ENCODE measurements at regions not wholly inside any gene's neighbourhood (a gene's known extent, or its start where the extent isn't known, plus 50 kb on each side); places are given as distances from the start of the nearest gene placed in this dataset.
"Not testable (repeated sequence)": the region's sequence is repeated elsewhere in the genome, so short reads cannot be mapped to it uniquely, and the experiment has no call there.

DNA sequence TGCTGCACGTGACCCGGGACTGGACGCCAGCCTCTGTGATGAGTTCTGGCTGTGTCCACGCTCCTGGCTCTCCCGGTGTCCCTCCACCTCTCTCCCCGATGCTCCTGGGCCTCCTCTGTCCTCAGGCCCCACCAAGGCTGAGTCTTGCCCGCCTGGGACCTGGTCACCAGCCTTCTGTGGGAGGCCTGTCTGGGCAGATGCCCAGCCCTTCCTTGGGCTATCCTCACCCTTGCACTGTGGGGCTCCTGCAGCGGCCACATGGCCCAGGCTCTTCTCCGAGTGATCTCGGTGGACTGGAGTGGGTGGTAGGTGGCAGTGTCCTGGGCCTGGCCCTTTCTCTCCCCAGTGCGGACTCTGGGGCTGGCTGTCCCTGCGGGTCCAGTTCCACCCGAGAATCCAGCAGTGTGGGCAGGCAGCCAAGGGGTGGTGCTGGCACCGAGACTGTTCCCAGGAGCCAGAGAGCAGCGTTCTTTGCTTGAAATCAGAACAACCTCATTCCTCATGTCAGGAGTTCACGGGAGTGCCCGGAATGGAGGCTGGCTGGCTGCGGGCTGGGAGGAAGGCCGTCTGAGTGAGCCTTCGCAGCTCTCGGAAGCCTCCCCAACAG is 94.6 kb downstream of the TMEM121 start:
- H3K27ac ChIP-seq; H3K4me3 ChIP-seq (ENCODE audit: low read depth, low read length); H3K36me3 ChIP-seq (replicated peaks); in situ Hi-C loops (cut with HindIII; ENCODE audit: low pct_ligation_motif_present, low sequenced_read_pairs); H3K27me3 ChIP-seq (replicated peaks); DNase-seq: not testable (repeated sequence)

DNA sequence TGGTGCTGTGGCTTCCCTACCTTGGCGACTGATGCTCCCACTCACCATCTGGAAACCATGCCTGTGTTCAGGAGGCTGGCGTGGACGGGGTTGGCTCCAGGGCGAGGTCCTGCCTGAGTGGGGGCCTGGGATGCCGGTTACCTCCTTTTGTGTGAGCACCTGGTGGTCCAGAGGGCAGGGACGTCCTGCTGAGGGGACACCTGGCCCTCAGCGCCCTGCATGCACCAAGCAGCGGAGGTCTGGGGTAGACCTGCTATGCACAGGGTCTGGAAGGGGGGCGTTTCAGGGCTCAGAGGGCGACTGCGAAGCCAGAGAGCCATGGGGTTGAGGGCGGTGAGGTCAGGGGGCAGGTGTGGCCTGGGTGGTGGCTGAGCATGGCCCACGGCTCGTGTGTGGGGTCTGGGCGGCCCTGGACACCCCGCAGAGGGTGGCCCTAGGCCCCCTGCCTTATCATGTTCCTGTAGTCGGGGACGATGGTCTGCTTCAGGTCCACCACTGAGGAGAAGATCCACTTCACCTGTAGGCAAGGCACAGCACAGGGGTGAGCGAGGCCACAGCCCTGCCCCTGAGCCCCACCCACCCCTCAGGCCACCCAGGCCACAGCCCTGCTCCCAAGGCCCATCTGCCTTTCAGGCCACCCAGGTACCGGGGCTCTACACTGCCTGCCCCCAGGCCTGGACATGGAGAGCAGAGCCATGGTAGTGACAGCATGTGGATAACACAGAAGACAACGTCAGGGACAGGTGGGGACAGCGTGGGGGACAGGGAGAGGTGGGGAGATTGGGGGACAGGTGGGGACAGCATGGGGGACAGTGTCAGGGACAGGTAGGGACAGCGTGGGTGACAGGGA is 95.3 kb downstream of the TMEM121 start:
- in situ Hi-C loops (cut with HindIII; ENCODE audit: low pct_ligation_motif_present, low sequenced_read_pairs); H3K27me3 ChIP-seq (replicated peaks); H3K27ac ChIP-seq; DNase-seq; H3K4me3 ChIP-seq (ENCODE audit: low read depth, low read length); H3K36me3 ChIP-seq (replicated peaks): not testable (repeated sequence)

GRCh38 chr14:105622329-105622955 is 96.1 kb downstream of the TMEM121 start:
- H3K27me3 ChIP-seq (replicated peaks) = no peaks in the 10 kb centered on the region
- in situ Hi-C loops (cut with HindIII; ENCODE audit: low pct_ligation_motif_present, low sequenced_read_pairs) = no loop called here
- H3K4me3 ChIP-seq (ENCODE audit: low read depth, low read length) = no peak overlapping the region
- DNase-seq = no peak
- H3K36me3 ChIP-seq (replicated peaks) = no peaks in the 10 kb centered on the region
- TF ChIP-seq CTCF (IDR thresholded peaks at IDR 0.05; ENCODE audit: low read depth, low read length, missing control alignments) = no peak
- no peak overlapping the region for H3K27ac ChIP-seq

- H3K4me3 ChIP-seq (ENCODE audit: low read depth, low read length); in situ Hi-C loops (cut with HindIII; ENCODE audit: low pct_ligation_motif_present, low sequenced_read_pairs); H3K36me3 ChIP-seq (replicated peaks); DNase-seq; H3K27me3 ChIP-seq (replicated peaks); H3K27ac ChIP-seq: not testable (repeated sequence)
These were observed 96.8 kb downstream of the TMEM121 start for GRCh38 chr14:105623178-105623577.

GRCh38 chr14:105624346-105624745 is 98.0 kb downstream of the TMEM121 start:
- H3K36me3 ChIP-seq (replicated peaks); H3K4me3 ChIP-seq (ENCODE audit: low read depth, low read length); in situ Hi-C loops (cut with HindIII; ENCODE audit: low pct_ligation_motif_present, low sequenced_read_pairs); DNase-seq; H3K27me3 ChIP-seq (replicated peaks); H3K27ac ChIP-seq: not testable (repeated sequence)

DNA sequence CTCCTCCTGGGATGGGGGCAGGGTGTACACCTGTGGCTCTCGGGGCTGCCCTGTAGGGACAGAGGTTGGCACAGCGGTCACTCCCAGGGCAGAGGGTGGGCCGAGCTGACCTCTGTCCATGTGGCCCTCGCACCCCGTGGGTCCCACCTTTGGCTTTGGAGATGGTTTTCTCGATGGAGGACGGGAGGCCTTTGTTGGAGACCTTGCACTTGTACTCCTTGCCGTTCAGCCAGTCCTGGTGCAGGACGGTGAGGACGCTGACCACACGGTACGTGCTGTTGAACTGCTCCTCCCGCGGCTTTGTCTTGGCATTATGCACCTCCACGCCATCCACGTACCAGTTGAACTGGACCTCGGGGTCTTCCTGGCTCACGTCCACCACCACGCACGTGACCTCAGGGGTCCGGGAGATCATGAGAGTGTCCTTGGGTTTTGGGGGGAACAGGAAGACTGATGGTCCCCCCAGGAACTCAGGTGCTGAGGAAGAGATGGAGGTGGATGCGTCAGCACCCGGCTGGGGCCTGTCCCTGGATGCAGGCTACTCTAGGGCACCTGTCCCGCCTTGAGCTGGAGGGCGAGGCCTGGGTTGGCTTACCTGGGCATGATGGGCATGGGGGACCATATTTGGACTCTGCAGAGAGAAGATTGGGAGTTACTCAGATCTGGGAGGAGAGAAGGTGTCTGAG is 98.5 kb downstream of the TMEM121 start:
- in situ Hi-C loops (cut with HindIII; ENCODE audit: low pct_ligation_motif_present, low sequenced_read_pairs); DNase-seq; H3K4me3 ChIP-seq (ENCODE audit: low read depth, low read length); H3K27ac ChIP-seq; H3K36me3 ChIP-seq (replicated peaks); H3K27me3 ChIP-seq (replicated peaks): not testable (repeated sequence)

DNA sequence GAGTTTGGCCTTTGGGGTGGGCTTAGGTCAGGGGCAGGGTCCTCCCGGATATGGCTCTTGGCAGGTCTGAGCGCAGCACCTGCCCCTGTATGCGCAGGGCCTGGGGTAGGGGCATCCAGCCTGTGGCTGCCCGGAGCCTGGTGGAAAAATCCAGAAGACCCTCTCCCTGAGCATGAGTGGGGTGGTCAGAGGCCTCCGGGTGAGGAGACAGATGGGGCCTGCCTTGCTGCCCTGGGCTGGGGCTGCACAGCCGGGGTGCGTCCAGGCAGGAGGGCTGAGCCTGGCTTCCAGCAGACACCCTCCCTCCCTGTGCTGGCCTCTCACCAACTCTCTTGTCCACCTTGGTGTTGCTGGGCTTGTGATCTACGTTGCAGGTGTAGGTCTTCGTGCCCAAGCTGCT is 99.1 kb downstream of the TMEM121 start:
- H3K4me3 ChIP-seq (ENCODE audit: low read depth, low read length); H3K27ac ChIP-seq; H3K27me3 ChIP-seq (replicated peaks); in situ Hi-C loops (cut with HindIII; ENCODE audit: low pct_ligation_motif_present, low sequenced_read_pairs); H3K36me3 ChIP-seq (replicated peaks); DNase-seq: not testable (repeated sequence)

- in situ Hi-C loops (cut with HindIII; ENCODE audit: low pct_ligation_motif_present, low sequenced_read_pairs); H3K27me3 ChIP-seq (replicated peaks); H3K27ac ChIP-seq; H3K4me3 ChIP-seq (ENCODE audit: low read depth, low read length); DNase-seq; H3K36me3 ChIP-seq (replicated peaks): not testable (repeated sequence)
These were observed 99.7 kb downstream of the TMEM121 start for GRCh38 chr14:105626111-105626510.

GRCh38 chr14:105626651-105627050 is 100.3 kb downstream of the TMEM121 start:
- in situ Hi-C loops (cut with HindIII; ENCODE audit: low pct_ligation_motif_present, low sequenced_read_pairs); H3K27me3 ChIP-seq (replicated peaks); H3K27ac ChIP-seq; DNase-seq; H3K4me3 ChIP-seq (ENCODE audit: low read depth, low read length); H3K36me3 ChIP-seq (replicated peaks): not testable (repeated sequence)

- DNase-seq; H3K36me3 ChIP-seq (replicated peaks); in situ Hi-C loops (cut with HindIII; ENCODE audit: low pct_ligation_motif_present, low sequenced_read_pairs); H3K27ac ChIP-seq; H3K4me3 ChIP-seq (ENCODE audit: low read depth, low read length); H3K27me3 ChIP-seq (replicated peaks): not testable (repeated sequence)
These were observed 100.9 kb downstream of the TMEM121 start for GRCh38 chr14:105627287-105627686.

Data from brain microvascular endothelial cell (primary cell).